Inferior parietal cortex (tissue), 1 donor: ENCODE measurements at regions not wholly inside any gene's neighbourhood (a gene's known extent, or its start where the extent isn't known, plus 50 kb on each side); places are given as distances from the start of the nearest gene placed in this dataset.

Experiments
- DNase-seq: peaks from one replicate; pipeline ENCODE4 v3.0.0-alpha.2; 2016; ENCODE audit errors: extremely low spot score

DNA sequence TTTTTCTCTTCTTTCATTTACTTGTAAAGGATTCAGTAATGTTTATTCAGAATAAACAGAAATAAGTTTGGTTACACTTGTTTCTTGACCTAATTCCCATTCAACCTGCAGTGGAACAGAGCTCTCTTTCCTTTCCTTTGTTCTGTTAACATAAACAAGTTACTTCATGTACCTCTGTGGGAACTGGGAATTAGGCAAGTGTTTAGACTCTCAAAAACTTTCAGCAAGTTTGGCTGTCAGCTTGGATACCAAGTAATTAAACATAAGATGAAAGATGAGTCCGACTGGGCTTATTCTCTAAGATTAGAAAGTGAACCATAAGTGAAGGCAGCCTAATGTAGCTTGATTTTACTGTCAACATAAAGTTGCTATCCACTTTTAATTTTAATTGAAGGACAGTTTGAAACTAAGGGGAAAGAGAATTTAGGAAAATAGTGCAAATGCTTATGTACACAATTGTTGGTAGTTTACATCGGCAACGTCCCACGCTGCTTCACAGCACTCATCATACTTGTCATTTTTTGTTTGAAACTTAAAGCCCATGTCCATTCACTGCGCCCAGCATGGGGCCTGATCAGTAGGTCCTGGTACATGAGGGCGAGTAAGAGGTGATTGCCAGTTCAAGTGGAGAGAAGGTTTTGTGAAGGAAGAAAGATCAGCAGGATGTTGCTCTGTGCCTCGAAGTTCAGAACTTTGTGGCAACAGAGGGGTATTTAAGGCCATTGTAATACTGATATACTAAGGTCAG, 113.0 kb downstream of the PLEKHG1 start:
- no peak for DNase-seq

DNA sequence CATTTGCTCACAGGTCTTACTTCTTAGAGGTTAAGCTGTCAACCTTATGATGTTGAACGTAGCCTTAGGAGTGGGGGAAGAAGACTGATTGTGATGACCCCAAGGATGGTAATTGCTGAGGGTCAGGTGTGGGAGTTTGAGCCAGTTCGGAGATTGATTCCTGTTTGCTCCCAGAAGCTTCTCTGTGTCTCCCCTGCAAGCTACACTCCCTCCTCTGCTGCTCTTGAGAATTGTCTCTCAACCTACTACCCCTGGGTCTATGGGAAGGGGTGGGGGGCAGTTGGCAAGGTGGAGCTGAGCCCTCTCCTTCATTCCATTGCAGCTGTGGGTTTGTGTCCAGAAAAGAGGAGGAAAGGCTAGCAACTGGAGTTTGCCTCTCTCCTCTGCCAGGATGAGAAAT, 113.8 kb downstream of the PLEKHG1 start:
- DNase-seq = no peak

GRCh38 chr6:150713931-150714330, 114.2 kb downstream of the PLEKHG1 start:
- no peak for DNase-seq

GRCh38 chr6:150715133-150715532, 115.4 kb downstream of the PLEKHG1 start:
- DNase-seq = no peak

DNA sequence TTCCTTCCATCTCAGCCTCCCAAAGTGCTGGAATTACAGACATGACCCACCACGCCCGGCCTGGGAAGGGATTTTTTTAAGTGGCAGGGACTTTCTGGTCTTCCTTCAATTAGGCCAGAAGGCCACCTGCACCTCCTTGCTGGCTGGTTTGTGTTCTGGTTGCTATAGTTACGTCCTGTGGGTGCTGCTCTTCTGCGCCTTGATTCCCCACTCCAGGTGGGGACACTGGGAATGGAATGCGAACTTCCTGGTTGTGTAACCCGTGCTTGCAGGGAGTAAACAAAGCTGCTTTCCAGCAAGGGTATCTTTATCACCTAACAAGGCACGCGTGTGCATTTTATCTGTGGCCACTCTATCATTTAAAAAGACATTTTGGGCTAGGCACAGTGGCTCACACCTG, 117.7 kb downstream of the PLEKHG1 start:
- DNase-seq = no peak

DNA sequence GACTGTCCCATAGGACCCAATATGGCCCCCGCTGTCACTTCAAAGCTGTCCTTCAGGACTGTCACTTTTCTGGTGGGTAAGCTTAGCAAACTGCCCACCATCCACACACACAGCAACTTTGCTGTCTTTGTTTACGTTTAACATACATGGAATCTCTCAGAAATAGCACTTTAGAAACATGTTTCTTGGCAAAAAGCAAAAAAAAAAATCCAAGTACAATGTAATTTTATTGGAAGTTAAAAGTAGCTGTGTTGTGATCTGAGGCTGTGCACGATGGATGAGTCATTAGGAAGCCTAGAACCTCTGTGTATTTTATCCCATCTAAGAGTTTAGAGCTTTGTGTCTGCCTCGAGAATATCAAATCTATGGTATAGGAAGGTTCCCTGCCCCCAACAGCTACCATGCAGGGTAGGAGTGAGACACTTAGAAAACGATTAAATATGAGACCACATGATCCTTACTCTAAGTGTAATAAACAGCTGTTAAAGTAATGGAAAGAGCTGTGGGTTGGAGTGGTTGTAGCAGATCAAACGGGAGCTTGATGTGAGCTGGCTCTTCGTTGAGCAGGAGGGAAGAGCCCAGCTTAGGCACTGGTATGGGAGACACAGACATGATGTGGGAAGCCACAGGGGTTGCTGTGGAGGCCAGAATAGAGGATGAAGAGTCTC, 119.5 kb downstream of the PLEKHG1 start:
- no peak for DNase-seq

DNA sequence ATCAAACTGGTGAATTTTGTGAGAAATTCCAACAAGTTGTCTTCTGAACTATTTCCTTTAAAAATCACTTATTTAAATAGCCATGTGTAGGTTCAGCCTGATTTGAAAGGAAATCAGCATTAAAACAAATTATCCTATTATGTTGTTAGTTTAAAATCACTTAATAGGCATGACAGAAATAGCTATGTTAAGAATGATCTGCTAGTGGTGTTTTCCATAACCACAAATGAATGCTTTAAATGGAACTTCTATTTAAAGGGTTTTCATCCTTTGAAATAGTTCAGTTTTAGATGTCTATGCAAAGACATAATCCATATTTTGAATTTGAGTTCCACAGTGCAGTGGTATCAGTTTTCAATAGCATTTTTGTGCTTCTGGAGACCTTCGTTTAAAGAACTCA, 120.1 kb downstream of the PLEKHG1 start:
- DNase-seq = no peak

DNA sequence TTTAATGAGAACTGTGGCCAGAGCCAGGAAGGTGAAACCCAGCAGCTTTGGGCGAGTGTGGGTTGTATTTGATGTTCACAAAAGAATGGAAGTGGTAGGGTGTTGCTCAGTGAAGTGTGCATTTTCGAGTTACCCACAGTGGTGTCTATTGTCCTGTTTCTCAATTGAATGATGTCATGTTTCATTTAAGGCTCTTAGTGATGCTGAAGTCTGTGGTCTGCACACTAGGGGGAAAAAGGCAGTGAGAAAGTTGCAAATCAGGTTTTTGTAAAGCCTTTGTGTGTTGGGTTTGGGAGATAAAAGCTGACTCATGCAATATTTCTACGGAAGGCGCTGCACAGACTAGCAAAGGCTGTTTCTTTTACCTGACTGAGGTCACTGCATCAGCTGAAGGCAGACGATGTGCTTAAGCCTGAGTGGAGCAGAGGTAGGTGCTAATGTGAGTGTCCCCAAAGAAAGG, 121.1 kb downstream of the PLEKHG1 start:
- no peak for DNase-seq

- DNase-seq = no peak
Measured at GRCh38 chr6:150721418-150722266, 122.0 kb downstream of the PLEKHG1 start.

GRCh38 chr6:150722614-150723344, 123.1 kb downstream of the PLEKHG1 start:
- no peak for DNase-seq

GRCh38 chr6:150723345-150723658, 123.6 kb downstream of the PLEKHG1 start:
- no peak for DNase-seq

DNA sequence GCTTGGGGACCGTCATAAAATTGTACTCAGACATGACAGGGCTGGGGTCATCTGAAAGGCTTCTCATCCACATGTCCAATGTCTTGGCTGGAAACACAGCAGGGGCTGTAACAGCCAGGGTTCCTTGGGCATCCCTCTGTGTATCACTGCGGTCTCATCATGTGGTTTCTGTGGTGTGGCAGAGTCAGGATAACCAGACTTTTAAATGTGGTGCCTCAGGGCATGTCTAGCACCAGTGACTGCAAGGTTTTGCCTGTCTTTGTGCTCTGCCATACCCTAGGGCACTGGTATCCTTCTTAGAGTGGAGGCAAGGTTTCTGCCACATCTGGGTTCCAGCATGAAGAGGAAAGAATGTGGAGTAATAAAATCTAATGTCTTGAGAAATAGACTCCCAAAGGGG, 124.2 kb downstream of the PLEKHG1 start:
- no peak for DNase-seq

- no peak for DNase-seq
Measured at GRCh38 chr6:150725795-150726194, 126.1 kb downstream of the PLEKHG1 start.

GRCh38 chr6:150729188-150729748, 129.6 kb downstream of the PLEKHG1 start:
- no peak for DNase-seq

- DNase-seq = no peak
Measured at GRCh38 chr6:150730801-150731457, 131.2 kb downstream of the PLEKHG1 start.

DNA sequence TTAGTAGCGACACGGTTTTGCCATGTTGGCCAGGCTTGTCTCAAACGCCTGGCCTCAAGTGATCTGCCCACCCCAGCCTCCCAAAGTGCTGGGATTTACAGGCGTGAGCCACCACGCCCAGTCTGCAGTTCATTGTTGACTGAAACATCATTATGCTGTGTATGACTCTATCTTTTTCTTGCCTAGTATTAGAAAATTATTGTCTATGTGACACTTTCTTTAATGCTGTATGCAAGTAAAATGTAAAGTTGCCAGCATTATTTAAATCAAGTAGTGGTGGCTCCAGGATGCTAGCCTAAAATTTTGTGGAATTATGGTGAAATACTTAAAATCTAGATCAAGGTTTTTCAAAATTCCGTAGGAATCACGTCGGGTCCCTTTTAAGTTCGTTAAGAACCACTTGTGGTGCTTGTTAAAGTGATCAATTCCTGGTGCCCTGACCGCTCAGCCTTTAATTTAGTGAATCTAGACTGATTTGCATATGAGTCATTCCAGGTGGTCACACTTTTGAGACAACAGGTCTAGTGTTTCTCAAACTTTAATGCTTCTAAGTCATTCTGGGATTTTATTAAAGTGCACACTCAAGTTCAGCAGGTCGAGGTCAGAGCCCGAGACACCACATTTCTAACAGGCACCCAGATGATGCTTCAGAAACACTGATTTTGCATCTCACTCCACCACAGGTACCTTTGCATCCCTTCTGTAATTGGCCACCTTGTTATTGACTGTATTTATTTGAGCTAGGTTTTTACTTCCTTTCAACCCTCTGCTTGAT, 132.6 kb upstream of the MTHFD1L start:
- no peak for DNase-seq

GRCh38 chr6:150733726-150734125, 131.8 kb upstream of the MTHFD1L start:
- no peak for DNase-seq

DNA sequence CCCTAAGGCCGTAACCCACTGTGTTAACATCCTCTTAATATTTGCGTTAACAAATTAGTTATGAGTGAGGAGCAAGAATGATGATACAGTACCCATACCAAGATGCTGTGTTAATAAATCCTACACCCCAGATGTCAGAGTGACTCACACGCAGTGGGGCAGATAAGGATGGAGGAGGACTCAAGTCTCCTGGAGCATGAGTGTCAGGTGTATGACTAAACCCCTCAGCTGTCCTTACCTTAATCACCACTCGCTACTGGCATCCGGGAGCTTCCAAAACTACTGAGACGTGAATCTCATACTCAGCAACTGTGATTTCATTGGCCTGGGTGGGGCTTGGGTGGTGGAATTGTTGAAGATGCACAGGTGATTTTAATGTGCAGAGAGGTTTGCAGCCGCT, 131.3 kb upstream of the MTHFD1L start:
- DNase-seq = no peak

DNA sequence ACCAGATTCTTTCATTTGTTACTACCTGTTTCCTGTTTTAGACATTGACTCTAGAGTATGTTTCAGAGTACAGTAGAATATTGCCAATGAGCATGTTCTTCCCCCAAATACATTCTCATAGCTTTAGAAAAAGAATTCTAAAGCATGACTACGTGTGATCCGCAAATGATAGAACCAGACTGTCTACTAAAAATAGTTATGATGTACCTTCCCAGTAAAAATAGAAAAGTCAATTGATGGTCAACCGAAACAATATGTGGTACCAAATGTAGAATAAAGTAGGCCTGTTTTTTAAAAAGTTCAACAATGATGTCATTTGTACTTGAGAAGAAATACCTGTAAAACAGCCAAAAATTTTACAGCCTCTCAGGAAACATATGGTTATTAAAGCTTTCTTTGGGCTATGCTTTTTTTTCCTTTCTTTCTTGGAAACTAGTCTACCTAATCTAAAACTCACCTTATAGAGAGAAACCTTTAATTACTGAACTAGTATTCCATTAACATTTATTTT, 130.1 kb upstream of the MTHFD1L start:
- no peak for DNase-seq

DNA sequence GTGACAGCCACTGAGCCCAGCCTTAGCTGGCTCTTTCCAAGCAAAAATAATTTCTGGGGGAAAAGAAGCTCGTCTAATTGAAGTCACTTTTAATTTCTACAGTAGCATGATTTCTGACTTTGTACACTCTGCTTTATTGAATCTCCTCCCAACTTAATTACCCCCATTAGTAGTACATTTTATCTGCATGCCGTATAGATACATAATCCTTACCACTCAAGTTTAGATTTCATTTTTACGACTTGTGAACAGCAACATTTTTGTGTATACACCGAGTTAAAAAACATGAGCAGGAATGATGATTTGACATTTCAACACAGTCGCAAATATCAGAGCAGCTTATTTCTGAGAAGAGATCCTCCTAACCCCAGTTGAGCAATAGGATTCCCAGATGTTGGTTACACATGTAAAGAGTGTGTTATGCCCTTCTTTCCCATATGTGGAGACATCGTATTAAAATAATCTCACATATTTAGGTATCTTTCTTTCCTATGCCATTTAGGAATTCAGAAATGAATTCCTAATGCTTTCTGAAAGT, 127.3 kb upstream of the MTHFD1L start:
- no peak for DNase-seq
